Keratinocyte (primary cell): ENCODE measurements at regions not wholly inside any gene's neighbourhood (a gene's known extent, or its start where the extent isn't known, plus 50 kb on each side); places are given as distances from the start of the nearest gene placed in this dataset.

ENCODE experiments used
- CTCF ChIP-seq, 3 experiments: IDR thresholded peaks in 1 of 3; conservative IDR thresholded peaks in 1 of 3; optimal IDR thresholded peaks in 1 of 3; 2 replicates in 2 of 3; 3 replicates in 1 of 3; pipeline versions ENCODE3 to v1.5.1; 2011; ENCODE audit warnings: low read length in 3 of 3, mild to moderate bottlenecking in 3 of 3, moderate library complexity in 2 of 3, control low read depth in 1 of 3, inconsistent platforms in 1 of 3; ENCODE audit not compliant: insufficient read depth in 2 of 3; ENCODE audit errors: extremely low read depth in 1 of 3
- EZH2 ChIP-seq: IDR thresholded peaks from one replicate; pipeline ENCODE4 v1.6.1; 2012; ENCODE audit warnings: inconsistent platforms, mild to moderate bottlenecking, low read length, moderate library complexity

GRCh38 chr12:19937161-19937560, 431.2 kb upstream of the PDE3A start:
- no peak for TF ChIP-seq CTCF (optimal IDR thresholded peaks at IDR 0.05 in 1 of 3, IDR thresholded peaks at IDR 0.05 in 1 of 3, conservative IDR thresholded peaks at IDR 0.05 in 1 of 3; ENCODE audit: extremely low read depth in 1 of 3, insufficient read depth in 2 of 3, low read length in 3 of 3)
- no peak for TF ChIP-seq EZH2
